HG02973 (cell line): ENCODE measurements at regions not wholly inside any gene's neighbourhood (a gene's known extent, or its start where the extent isn't known, plus 50 kb on each side); places are given as distances from the start of the nearest gene placed in this dataset.
"Not testable (repeated sequence)": the region's sequence is repeated elsewhere in the genome, so short reads cannot be mapped to it uniquely, and the experiment has no call there.

Experiments used
- ATAC-seq: cut with Tn5 transposase; IDR thresholded peaks from one replicate; pipeline ENCODE4 v1.9.1; 2021; ENCODE audit warnings: moderate library complexity; ENCODE audit not compliant: unreplicated experiment

DNA sequence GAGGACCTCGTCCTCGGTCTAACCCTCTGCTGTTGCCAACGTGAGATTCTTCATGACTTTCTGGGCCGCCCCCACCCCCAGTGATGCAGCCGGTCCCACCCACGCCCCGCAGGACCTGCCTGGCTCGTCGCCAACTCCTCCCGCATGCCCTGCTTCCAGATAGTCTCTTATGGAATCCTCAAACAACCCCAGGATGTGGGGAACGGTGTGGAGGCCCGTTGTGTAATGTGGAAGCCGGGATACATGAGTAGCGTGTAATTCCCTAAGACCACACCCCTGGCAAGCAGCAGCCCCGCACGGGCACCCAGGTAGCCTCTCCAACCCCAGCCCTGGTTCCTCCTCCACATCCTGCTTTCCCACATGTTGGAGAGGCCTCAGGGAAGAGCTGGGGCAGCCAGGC is 275.9 kb downstream of the C16orf95 start:
- no peak for ATAC-seq

GRCh38 chr16:87042551-87043230 is 274.5 kb downstream of the C16orf95 start:
- no peak for ATAC-seq

GRCh38 chr16:87043231-87044031 is 273.8 kb downstream of the C16orf95 start:
- ATAC-seq = no peak

GRCh38 chr16:87044032-87044382 is 273.2 kb downstream of the C16orf95 start:
- ATAC-seq = no peak

- ATAC-seq = no peak
Observed at GRCh38 chr16:87044829-87045228, 272.4 kb downstream of the C16orf95 start.

DNA sequence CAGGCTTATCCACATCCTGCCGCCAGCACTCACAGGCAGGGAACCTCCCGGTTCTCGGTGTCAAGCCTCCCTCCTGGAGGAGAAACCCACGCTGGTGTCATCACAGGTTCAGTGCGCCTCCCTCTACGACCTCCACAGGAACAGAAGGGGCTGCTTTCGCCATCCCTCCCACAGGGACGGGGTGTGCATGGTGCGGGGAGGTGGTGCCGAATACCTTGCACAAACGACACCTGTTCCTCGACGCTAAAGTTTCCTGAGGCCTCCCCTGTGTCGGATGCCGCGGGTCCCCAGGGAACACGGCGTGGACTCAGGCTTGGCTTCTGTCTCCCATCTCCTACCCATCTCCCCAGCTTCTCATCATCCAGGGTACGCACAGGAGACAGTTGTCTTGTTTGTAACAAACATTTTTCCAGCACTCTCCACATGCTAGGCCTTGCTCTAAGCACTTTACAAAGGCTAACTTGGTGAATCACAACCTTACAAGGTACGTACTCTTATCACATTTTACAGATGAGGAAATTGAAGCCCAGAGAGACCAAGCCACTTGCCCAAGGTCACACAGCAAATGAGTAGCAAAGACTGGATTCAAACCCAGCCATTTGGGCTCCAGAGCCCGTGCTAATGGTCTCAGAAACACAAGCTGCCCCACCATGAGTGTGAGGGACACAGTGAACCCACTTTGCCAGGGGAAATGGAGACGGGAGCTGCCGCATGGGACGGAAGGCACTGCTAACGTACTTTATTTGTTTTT is 271.6 kb downstream of the C16orf95 start:
- no peak for ATAC-seq

GRCh38 chr16:87046235-87046634 is 271.0 kb downstream of the C16orf95 start:
- no peak for ATAC-seq

DNA sequence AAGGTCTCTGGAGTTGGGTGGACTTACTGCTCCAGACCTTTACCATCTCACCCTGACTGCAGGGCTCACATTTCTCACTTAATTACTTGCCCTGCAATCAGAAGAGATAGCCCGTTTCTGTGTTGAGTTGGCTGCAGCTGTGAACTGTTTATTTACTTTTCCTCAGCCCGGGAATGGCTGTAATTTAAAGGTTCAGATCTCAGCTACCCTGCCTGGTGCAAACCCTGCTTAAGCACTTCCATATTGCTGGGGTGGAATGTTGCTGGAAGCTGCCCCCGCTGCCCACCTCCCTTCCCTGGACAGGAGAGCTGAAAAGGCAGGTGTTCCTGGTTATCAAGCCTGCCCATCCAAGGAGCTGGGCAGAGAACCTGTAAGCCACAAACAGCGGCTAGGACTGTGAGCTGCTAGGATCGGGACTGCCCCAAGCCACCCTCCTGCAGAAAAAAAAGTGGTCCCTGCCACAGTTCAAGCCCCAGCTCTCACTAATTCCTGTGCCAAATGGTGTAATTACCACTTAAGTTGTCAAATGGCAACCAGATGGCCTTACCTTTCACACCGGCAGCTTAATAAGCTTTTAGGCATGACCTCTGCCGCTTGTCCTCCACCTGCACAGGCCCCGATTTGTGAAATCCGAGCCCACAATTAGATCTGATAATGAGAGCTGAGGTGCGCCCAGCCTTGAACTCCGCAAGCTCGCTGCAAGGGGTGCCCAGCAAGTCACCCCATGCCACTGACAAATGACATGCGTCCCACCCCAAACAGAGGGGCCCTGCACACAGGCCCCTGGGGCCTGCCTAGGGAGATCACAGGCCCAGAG is 269.8 kb downstream of the C16orf95 start:
- ATAC-seq = no peak

- ATAC-seq = no peak
Observed at GRCh38 chr16:87048038-87048729, 269.0 kb downstream of the C16orf95 start.

GRCh38 chr16:87048730-87049115 is 268.5 kb downstream of the C16orf95 start:
- ATAC-seq = no peak

DNA sequence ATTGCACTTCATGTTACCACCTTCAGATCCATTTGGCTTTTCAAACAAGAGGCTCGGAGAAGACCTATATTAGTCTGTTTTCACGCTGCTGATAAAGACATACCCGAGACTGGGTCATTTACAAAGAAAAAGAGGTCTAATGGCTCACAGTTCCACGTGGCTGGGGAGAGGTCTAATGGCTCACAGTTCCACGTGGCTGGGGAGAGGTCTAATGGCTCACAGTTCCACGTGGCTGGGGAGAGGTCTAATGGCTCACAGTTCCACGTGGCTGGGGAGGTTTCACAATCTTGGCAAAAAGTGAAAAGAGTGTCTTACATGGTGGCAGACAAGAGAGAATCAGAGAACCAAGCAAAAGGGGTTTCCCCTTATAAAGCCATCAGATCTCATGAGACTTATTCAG is 268.0 kb downstream of the C16orf95 start:
- not testable (repeated sequence) for ATAC-seq

DNA sequence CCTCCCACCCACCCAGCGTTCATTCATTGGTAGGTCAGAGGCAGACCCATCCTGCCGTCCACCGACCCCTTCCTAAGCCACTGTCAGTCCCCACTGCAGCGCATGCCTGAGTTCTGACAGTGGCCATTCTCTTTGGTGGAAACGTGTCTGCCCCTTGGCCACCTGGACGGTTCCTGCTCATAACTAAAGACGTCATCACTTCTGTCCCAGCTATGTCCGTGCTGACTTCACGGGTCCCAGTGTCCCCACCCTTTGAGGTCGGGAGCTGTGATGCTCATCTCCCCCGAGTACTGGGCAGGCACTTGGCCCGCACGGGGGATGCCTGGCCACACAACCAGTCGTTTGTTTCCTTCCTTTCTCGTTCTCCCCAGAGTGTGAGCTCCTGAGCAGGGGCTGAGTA is 267.1 kb downstream of the C16orf95 start:
- no peak for ATAC-seq

- no peak for ATAC-seq
Observed at GRCh38 chr16:87051526-87052320, 265.5 kb downstream of the C16orf95 start.

DNA sequence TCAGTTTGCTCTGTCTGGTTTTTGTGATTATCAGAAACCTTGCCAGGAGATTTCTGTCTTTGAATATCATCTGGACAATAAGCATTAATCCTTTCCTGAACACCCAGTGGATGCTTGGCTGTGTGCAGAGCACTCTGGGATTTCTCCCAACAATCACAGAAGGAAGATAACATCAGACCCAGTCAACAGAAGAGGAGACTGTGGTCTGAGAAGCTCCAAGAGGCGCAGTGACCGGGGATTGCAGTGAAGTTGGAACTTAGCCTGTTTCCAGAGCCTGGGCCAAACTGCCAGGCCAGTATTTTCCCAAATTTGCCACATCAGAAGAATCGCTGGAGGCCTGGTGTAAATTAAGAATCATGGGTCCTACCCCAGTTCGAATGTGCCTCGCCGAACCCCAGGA is 264.7 kb downstream of the C16orf95 start:
- ATAC-seq = no peak

- ATAC-seq = no peak
Observed at GRCh38 chr16:87053016-87053982, 263.9 kb downstream of the C16orf95 start.

DNA sequence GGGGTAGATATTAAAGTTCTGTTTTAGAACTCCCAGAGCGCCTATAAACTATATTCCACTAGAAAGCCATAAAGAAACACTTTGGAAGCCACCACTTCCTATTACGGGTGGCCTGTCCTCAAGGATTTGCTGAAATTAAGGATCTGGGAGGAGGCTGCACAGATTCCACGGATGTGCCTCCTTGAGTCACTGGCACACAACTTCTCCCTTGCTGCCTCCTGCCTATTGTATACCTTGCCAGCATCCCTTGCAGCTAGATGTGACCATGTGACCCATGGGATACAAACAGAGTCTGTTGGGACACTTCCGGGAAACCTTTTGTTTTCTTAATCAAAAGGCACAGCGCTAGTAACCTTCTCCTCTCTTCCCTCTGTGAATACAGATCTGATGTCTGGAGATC is 263.0 kb downstream of the C16orf95 start:
- ATAC-seq = no peak

GRCh38 chr16:87054856-87055255 is 262.3 kb downstream of the C16orf95 start:
- ATAC-seq = no peak

DNA sequence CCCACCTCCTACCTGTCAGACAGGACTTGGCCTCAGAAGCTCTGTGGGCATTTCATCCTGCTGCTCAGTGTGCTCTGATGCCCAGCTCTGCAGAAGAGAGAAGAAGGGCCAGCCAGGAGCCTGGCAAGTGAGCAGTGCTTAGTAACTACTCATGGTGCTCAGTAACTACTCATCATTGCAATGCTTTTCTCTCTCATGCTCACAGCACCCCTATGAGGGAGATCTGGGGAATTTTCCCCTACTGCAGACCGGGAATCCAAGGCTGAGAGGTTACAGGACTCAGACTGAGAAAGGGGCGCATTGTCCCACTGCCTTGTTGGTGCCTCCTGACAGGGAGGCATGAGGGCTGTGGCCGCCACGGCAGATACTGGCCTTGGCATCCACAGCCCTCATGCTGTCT is 261.1 kb downstream of the C16orf95 start:
- ATAC-seq = no peak
